ENCODE measurements at regions not wholly inside any gene's neighbourhood (a gene's known extent, or its start where the extent isn't known, plus 50 kb on each side); places are given as distances from the start of the nearest gene placed in this dataset.
A peak's percentile ranks its signal among the peaks of the same experiment; 100 is the strongest.
"Not testable (repeated sequence)": the region's sequence is repeated elsewhere in the genome, so short reads cannot be mapped to it uniquely, and the experiment has no call there.

GRCh38 chr2:91422102-91422501 is 2730.6 kb downstream of the RPIA start:
- not testable (repeated sequence) for DNase-seq

GRCh38 chr2:91427148-91427547 is 2735.7 kb downstream of the RPIA start:
- not testable (repeated sequence) for DNase-seq

GRCh38 chr2:91441932-91442245 is 2750.4 kb downstream of the RPIA start:
- peak in 1 of 2 experiments; percentile 16 for DNase-seq

- peak; percentile 21 to 24 for DNase-seq
Measured at GRCh38 chr2:91442246-91442905, 2750.9 kb downstream of the RPIA start.

GRCh38 chr2:91442906-91443729 is 2751.6 kb downstream of the RPIA start:
- DNase-seq, result not testable (repeated sequence)

- DNase-seq, result not testable (repeated sequence)
Measured at GRCh38 chr2:91443730-91444115, 2752.2 kb downstream of the RPIA start.

GRCh38 chr2:91445705-91446104 is 2754.2 kb downstream of the RPIA start:
- not testable (repeated sequence) for DNase-seq

- not testable (repeated sequence) for DNase-seq
Measured at GRCh38 chr2:91446489-91446888, 2755.0 kb downstream of the RPIA start.

- DNase-seq, result not testable (repeated sequence)
Measured at GRCh38 chr2:91446915-91447314, 2755.4 kb downstream of the RPIA start.

GRCh38 chr2:91447508-91447907 is 2756.0 kb downstream of the RPIA start:
- not testable (repeated sequence) for DNase-seq

GRCh38 chr2:91462292-91462691 is 2770.8 kb downstream of the RPIA start:
- not testable (repeated sequence) for DNase-seq

- not testable (repeated sequence) for DNase-seq
Measured at GRCh38 chr2:91463007-91463406, 2771.5 kb downstream of the RPIA start.

- not testable (repeated sequence) for DNase-seq
Measured at GRCh38 chr2:91466780-91467363, 2775.4 kb downstream of the RPIA start.

GRCh38 chr2:91476244-91476935 is 2784.9 kb downstream of the RPIA start:
- not testable (repeated sequence) for DNase-seq

GRCh38 chr2:91476936-91477246 is 2785.4 kb downstream of the RPIA start:
- not testable (repeated sequence) for DNase-seq

GRCh38 chr2:91477291-91477690 is 2785.8 kb downstream of the RPIA start:
- not testable (repeated sequence) for DNase-seq

GRCh38 chr2:91477731-91478672 is 2786.5 kb downstream of the RPIA start:
- peak in 1 of 2 experiments; percentile 19 for DNase-seq

GRCh38 chr2:91478851-91479718 is 2787.6 kb downstream of the RPIA start:
- DNase-seq, result not testable (repeated sequence)

- not testable (repeated sequence) for DNase-seq
Measured at GRCh38 chr2:91485226-91485625, 2793.8 kb downstream of the RPIA start.

GRCh38 chr2:91497129-91498064 is 2805.9 kb downstream of the RPIA start:
- not testable (repeated sequence) for DNase-seq
